ENCODE measurements at regions not wholly inside any gene's neighbourhood (a gene's known extent, or its start where the extent isn't known, plus 50 kb on each side); places are given as distances from the start of the nearest gene placed in this dataset.

DNA sequence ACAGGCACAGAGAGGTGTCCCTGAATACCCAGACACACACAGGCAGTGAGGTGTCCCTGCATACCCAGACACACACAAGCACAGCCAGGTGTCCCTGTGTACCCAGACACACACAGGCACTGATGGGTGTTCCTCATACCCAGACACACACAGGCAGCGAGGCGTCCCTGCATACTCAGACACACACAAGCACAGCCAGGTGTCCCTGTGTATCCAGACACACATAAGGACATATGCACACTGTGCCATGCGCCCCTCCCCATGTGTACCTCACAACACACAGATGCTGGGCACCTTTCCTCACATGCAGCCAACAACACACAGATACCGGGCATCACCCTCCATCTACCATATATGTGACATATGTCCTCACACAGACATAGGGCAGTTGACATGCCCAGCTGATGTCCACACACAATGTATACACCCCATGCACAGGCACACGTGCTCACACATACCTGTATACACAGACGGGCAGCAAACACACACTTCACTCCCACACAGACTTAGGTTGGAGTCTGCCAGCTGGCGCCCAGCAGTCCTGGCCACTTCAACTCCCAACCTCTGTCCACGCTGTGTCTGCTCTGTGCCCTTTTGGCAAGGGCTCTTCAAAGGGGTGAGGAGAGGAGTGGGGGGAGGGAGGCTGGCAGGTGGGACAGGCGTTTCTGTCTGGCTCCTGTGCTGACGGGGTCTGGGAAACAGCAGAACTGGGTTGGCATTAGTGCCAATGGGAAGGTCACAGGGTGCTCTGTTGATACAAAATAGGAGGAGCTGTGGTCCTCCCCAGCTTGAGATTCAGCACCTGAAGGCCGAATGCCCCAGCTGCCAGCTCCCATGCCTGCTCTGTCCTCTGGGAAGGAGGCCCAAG is 69.4 kb upstream of the ALX4 start:
- TF ChIP-seq POLR2A (IDR thresholded peaks at IDR 0.05; ENCODE audit: borderline replicate concordance, extremely low read depth, insufficient read depth, insufficient read length) (no peak), CTCF (IDR thresholded peaks at IDR 0.05 in 2 of 3, conservative IDR thresholded peaks at IDR 0.05 in 1 of 3; ENCODE audit: borderline replicate concordance in 1 of 3, insufficient read depth in 1 of 3, low read depth in 2 of 3, low read length in 2 of 3) (no peak), SRF (IDR thresholded peaks at IDR 0.05; ENCODE audit: low read depth) (no peak)

Data from HCT116 (cell line).